T1000 (cell line): ENCODE measurements at regions not wholly inside any gene's neighbourhood (a gene's known extent, or its start where the extent isn't known, plus 50 kb on each side); places are given as distances from the start of the nearest gene placed in this dataset.

Experiments used
- DNase-seq: peaks from one replicate; lab custom pipeline; 2025; ENCODE audit warnings: mixed read lengths; lab: John Stamatoyannopoulos, UW

DNA sequence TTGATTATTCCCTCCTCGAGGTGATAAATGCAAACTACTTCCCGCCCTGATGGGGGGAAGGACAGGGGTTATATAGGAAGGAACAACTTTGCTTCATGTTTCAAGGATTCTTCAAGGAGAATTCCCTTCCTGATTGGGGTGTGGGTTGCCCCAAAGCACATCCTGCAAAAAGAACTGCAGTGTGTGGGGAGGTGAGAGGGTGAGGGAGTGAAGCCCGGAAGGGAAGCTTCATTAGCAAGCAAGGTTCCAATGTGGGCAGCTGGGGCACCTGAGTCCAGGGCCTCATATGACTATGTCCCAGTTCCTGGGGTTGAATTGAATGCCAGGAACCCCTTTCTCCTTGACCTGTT lies 326.0 kb downstream of the MN1 start:
- DNase-seq, result no peak

DNA sequence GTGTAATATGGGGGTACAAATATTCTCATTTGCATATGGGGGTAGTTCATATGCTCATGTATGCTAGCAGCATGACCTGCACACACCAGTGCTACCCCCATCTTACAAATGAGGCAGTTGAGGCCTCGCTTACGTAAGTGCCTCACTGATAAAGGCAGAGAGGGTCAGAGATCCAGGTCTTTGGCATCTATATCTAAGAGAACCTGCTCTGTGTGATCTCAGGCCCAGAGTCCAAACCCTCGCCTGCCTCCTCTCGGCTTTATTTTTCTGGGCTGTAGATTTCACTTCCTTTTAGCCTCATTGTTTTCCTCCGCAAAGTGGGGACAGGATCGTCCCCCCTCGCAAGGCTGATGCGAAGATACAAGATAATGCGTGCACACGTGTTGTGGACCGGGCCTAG lies 325.2 kb downstream of the MN1 start:
- DNase-seq, result no peak

DNA sequence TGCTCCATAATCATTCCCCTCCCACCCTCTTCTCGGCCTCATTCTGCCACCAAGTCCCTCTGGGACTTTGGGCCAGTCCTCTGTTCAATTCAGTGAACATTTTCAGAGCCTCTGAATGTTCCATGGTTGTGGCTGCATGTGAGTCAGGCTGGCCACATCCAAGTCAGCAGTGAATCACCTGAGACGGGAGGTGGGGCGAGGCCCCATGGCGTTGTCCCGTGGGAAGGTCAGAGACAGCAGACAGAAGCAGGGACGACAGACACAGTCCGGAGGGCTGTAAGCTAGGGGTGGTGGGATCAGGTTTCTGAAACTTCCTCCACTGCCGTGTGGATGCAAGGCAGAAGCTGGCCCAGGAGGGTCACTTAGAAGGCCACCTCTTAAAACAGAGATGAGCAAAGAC lies 324.8 kb downstream of the MN1 start:
- peak; percentile 37 for DNase-seq

DNA sequence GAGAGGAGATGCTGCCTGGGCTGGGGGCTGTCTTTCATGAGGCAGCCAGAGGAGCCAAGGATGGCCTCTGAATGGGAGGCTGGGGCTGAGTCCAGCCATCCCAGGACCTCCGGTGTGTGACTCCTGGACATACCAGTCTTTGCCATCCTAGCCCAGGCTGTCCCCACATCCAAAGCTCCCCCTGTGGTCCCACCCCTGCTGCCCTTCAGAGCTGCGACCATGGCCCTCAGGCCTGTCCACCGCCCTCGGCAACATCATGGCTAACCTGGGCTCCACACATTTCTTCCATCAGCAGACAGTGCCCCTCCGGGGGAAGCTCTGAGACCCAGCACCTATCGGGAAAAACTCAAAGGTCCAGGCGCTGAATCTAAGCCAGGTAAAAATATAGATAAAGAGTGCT lies 324.4 kb downstream of the MN1 start:
- no peak for DNase-seq

DNA sequence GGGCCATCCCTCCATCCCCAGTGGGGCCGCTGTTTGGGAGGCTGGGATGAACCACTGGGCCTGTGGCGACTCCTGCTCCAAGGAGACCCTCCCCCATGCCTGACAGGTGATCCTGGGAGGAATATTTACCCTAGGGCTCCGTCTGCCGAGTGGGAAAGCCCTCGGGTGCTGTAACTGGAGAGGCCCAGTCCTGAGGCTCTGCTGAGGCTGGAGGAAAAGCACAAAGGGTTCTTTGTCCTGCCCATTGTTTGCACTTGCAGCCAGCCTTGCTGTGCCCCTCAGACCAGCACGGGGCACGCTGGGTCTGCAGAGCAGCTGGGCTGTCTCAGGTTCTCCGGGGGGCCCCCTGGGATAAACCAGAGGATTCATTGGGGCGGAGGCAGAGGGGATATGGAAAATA lies 321.1 kb downstream of the MN1 start:
- no peak for DNase-seq

DNA sequence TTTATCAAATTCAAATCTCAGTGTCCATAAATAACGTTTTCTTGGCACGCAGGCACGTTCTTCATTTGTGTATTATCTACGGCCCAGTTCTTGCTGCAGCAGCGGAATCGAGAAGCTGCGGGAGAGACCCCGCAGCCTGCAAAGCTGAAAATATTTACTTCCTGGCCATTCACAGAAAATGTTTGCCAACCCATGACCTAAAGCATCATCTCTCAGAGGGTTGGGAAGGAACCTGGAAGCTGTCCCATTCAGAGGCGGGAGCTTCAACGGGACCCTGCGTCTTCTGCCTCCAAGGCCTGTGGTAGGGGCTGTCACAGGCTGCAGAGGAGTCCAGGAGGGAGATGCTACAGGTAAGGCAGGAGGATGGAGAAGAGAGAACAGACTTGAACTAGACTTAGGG lies 319.2 kb downstream of the MN1 start:
- DNase-seq, result no peak

DNA sequence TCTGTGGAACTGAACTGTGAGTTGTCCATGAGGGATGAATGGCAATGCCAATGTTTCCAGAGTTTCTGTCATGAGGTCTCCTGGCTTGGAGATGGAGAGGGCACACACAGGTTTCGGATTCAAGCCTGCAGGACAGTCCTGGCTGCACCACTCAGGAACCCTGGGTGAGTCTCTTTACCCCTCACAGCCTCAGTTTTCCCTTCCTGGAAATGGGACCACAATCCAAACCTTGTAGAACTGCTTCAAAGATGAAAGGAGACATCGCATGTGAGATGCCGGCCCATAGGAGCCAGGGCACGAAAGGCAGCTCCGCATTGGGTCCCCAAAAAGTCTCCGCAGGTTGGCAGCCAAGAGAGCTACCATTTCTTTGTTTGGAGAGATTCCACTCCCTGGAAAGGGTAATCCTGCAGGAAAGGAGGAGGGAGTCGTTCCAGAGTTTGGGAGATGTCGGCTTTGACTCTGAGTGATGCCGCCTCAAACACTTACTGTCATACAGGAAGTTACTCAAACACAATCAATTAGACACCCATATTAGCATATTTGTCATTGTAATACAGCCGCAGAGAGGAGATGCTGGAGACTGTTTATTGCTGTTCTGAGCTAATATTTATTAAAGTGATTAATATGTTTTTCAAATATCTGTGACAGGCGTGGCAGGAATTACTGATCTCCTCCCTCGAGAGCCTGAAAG lies 318.3 kb downstream of the MN1 start:
- DNase-seq, result no peak

DNA sequence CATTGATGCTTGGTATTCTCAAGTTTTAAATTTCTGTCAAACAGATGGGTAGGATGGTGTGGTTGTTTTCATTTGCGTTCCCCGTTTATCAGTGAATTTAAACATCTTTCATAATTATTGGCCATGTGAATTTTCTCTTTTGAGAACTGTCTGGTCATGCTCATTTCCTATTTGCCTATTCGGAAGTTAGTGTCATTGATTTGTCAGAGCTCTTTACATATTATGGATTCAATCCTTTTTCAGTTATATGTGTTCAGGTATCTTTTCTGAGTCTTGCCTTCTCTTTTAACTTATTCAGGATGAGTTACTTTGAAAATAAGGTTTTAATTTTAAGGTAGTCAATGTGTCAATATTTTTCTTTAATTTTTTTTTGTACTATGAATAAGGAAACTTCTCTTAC lies 315.7 kb downstream of the MN1 start:
- DNase-seq, result no peak

DNA sequence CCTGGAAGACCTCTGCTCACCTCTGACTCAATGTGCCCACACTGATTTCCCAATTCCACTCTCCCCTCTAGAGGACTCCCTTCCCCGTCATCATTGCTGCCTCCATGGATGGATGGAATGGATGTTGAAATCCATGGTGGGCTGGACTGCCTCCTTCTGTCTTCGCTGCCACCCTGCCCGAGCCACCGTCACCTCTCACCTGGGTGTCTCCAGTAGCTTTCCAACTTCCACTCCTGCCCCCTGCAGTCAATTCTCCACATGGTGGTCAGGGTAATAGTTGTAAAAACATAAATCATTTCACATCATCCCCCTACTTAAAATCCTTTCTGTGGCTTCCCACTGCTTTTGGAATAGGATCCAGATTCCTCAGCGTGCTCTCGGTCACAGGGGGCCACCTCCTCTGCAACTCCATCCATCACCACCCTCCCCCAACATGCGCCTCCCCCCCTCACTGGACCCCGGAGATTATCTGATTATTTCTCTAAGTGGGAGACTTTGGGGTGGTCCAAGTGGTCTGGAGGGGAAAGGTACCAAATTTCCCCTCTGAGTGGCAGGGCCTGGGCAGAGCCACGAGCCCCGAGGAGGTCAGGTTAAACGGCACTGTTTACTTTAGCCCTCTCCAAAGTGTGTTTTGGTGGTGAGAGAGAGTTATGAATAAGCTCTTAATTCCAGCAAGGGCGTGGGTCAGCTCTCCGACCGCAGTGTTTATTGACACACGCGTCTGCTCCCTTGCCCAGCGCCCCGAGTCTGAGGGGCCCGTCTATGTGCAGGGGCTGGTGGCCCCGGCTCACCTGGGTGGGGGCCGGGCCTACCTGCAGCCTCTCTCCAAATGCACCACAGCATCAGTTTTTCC lies 313.7 kb downstream of the MN1 start:
- DNase-seq, result no peak

DNA sequence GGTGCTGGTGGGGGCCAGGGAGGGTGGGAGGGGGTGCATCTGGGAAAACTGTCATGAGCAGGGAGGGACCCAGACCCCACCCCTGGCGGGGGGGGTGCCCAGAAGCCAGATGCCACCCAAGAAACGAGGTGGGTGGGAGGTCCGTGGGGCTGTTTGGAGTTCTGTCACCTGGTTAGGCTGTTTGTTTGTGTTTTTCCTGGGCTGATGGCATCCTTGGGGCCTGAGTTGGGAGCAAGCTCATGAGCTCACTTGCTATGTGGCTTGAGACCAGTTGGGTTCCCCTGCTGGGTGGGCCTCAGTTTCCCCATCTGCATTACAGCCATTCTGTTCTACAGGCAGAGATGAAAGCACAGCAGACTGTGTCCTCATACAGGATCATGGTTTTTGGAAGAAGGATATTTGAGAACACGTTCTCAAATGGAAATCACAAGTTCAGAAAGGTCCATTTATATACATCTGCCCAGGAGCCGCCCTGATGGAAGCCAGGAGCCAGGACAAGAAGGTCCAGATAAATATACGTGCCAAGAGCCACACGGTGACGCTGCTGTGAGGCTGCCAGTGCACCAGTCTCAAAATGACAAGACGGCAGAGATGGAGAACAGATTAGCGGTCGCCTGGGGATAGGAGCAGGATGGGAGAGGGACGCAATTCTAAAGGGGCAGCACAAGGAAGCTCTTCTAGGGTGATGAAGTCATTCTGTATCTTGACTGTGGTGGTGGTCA lies 312.9 kb downstream of the MN1 start:
- no peak for DNase-seq

DNA sequence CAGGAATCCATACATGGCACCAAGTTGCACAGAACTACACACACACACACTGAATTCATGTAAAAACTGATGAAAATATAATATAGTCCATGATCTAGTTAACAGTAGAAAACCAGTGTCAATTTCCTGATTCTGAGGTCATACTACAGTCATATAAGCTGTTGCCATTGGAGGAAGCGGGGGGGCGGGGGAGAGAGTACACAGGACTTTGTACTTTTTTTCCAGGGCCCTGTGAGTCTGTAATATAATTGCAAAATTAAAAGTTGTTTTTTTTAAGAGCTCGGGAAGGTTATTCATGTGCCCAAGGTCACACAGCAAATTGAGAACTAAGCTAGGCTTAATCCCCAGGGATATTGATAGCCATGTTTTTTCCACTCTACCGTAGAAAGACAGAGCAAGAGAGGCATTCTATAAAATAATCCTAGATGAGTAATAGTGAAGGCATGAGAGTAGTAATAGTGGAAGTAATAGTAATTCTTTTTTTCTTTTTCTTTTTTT lies 312.3 kb downstream of the MN1 start:
- DNase-seq, result peak; percentile 13

DNA sequence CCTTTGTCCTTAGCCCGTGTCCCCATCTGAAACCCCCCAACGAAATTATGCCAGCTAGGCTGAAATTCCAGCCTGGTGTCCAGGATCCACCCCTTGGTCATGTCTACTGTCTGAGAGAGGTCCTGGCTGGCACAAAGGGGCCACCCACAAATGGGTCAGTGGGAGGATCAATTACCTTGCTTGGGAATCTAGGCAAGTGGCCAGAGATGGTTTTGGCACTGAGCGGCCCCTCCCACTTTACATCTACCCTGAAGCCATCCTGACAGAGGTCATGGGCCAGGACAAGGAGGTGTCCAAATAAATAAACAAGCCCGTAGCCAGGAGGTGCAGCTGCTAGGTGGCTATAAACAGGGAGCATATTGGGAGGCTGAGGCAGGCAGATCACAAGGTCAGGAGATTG lies 311.5 kb downstream of the MN1 start:
- DNase-seq, result no peak

DNA sequence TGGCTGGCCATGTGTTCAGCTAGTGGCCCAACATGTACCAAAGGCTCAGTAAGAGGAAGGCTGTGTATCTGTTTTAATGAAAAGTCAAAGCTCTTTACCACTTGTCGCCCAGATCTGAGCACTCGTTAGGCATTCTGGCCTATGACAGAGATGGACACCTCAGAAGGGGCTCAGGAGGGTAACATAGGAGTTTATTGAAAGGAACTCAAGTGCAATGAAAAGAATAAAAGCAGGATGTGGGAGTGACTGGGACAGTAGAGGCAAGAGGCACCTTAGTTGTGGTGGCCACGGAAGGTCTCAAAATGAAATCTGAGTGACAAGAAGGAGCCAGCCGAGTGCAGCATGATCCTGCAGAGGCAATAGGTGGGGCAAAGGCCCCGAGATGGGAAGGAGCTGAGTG lies 309.7 kb downstream of the MN1 start:
- DNase-seq, result no peak

DNA sequence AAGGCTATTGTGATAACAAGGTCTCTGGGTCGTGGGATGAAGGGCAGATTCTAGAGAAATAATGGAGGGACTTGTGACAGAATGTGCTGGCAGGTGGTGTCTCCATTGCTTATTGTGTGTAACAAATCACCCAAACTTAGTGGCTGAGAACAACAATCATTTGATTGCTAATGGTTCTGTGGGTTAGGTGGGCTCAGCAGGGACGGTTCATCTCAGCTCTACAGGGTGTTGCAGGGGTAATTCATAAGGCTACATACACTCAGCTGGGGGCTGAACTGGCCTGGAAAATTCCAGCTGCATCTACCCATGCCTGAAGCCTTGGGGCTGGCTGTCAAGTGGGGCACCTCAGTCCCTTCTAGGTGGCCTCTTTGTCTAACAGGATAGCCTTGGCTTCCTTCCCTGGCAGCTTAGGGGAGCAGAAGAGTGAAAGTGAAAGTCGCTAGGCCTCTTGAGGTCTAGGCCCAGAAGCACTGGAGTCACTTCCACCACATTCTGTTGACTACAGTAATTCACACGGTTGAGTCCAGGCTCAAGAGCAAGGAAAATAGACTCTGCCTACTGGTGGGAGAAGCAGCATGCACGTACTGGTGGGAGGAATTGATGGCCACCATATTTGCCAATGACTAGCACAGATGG lies 308.9 kb downstream of the MN1 start:
- no peak for DNase-seq

DNA sequence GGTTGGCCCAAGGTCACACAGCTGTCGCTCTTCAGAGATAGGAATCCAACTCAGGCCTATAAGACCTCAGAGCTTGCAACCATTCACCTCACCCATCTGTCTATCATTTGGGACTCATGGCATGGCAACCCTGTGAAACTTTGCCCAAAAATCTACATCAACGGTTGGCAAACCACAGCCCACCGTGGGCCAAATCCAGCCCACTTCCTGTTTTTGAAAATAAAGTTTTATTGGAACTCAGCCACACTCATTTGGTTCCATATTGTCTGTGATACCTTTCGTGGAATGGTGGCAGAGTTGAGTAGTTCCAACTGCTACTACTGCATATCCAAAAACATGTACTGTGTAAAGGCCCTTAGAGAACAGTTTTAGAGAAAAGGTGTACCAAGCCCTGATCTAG lies 307.8 kb downstream of the MN1 start:
- DNase-seq, result no peak

DNA sequence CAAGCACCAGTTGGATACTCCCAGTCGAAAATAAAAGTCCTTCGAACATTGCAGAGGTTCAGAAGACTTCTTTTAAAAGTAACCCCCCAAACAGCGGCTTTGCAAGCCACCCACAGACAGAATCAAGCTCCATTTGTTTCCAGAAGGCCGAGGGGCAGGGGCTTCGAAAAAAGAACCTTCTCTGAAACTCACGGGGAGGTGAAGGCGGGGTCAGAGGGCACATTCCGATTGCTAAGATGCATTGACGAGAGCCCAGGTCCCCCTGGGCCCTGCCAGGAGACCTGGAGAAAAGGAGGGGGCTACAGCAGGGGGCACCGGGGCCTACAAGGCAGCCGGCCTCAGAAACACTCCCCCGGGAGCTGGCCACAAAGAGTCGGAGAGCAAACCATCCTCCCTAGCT lies 306.8 kb downstream of the MN1 start:
- no peak for DNase-seq

DNA sequence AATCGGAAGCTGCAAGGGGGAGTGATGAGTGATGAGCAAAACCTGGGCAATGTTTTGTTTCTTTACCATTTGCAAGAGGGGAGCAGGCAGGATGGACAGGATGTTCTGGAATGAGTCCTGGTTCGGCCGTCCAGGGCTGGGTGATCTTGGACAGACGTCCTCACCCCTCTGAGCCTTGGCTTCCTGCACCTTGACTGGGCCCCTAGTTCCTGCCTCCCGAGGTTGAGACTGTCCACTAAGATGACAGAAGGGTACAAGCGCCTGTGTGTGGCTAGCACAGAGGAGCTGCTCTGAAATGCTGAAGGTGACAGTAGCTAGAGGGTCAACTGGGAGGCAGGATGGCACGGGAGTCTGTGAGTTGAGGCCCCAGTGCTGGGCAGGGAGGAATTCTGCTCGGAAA lies 306.2 kb downstream of the MN1 start:
- no peak for DNase-seq

DNA sequence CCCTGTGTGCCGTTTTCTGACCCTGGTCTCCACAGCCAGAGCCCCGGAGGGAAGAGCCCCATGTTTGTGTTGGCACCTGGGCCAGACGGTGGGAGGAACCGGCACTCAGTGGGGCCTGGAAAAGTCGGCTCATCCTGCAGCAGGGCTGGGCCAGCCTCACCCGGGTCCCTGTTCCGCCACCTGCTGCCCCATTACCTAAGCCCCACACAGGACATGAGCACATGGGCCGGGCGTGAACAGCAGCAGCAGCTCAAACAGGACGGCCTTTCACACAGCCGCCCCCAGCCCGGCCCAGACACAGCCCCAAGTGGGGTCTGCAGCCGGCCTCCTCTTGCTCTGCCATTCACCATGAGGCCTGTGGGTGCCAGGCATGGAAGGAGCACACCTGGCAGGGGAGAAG lies 302.4 kb downstream of the MN1 start:
- no peak for DNase-seq

DNA sequence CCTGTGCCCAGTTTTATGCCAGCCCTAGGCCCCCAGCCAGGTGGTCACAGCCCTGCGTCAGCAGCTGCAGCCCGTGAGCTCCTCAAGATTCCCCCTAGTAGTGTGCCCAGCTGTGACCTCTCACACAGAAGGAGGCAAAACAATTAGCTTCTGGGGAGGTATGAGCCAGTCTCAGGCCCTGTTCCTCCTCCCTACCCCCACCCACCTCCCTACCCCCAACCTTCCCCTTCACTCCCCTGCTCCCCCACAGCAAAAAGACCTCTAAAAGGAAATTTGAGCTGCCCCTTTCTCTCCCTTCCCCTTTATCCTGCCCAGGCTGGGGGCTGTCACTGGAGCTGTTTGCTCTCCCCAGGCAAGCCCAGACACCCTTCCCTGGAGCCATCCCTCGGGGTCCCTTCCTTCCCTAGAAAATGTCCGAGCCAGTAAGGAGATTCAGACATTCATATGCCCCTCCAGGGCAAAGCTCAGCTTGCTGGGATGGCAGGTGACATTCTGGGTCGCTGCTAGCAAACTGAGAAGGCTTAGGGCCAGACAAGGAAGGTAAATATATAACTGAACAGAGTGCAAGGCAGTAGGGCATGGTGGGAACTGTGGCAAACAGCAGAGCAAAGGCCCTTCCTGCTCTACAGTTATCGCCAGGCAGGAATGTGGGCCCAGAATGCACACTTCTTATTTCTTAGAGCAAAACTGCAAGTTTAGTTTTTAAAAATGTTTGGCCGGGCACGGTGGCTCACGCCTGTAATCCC lies 300.2 kb downstream of the MN1 start:
- DNase-seq, result no peak

DNA sequence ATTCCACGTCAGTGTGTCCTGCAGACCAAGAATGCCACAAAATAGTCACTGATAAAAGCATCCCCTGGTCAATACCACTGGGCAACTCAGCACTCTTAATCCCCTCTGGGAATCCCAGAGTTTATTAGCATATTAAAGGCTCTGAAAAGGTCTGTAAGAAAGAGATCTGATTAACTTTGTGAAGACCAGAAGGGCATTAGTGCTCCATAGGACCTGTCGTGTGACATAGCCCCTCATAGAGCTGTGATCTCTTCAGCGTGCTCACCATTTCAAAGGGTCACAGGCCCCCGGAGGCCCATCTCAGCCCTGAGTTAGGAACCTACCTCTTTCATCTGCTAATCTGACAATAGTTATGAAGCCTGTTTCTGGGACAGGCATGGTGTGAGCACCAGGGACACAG lies 299.2 kb downstream of the MN1 start:
- no peak for DNase-seq

DNA sequence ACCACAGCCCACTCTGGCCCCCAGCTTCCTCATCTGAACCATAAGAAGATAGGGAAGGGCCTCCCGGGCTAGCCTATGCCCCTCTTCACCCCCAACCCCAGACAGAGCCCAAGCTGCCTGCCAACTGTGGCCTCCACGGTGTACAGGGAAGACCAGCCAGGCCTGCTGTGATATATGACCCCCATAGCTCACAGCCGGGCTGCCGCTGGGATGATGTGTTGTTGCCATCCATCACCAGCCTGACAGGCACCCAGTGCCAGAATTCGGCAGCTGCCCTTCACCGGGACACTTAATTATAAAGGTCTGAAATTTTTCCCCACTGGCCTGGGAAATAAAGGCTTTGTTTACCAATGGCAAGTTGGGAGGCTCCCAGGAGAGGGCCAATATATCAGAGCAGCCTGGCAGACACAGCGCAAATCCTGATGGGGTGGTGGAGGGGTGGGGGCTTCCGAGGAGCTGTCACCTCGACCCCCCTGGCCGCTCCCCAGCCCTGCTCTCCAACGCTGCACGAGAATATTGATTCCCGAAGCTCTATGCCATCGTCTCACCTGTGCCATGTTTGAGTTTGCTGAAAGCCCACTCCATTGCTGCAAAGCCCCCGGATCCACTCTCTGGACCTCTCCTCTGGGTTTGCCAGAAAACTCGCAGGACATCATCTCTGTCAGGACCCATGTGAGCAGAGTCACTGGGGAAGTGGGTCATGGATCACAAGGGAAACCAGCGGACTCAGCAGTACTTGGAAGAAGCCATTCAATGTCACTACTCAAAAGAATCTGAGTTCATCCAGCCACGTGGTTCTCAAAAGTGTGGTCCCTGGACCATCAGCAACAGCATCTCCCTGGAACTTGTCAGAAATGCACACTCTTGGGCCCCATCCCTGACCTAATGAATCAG lies 296.9 kb downstream of the MN1 start:
- DNase-seq, result no peak
